ENCODE measurements at regions not wholly inside any gene's neighbourhood (a gene's known extent, or its start where the extent isn't known, plus 50 kb on each side); places are given as distances from the start of the nearest gene placed in this dataset.
"Not testable (repeated sequence)": the region's sequence is repeated elsewhere in the genome, so short reads cannot be mapped to it uniquely, and the experiment has no call there.

DNA sequence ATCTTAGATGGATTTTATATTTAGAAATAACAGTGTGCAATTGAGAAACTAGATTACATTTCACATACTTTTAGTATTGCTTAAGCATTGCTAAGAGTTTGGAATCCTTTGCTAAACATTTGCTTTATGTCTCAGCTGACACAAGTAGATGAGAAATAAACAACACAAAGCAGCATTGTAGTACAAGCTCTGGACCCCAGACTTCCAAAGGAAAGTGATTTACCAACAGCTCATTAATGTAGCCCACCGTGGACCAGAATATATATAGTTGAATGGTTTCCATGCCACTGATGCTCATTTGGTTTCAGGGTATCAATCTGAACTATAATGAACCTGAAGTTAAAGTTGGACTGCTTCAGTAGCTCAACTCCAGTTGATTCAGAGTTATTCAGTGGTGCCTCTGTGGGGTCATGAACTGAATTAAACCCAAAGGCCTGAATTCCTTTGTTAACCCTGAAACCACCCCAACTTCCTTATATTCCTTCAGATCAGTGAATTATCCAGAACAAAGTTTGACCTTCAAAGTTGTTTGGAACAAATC, 132.1 kb upstream of the NEIL3 start:
- H3K27ac Mint-ChIP-seq: no peak overlapping the region
- no peaks in the 10 kb centered on the region for H3K4me1 Mint-ChIP-seq
- no peak overlapping the region for H3K4me3 Mint-ChIP-seq
- ChIA-PET POLR2A (no interaction called here), CTCF (no interaction called here)
- no peaks in the 10 kb centered on the region for H3K9me3 Mint-ChIP-seq
- H3K36me3 Mint-ChIP-seq (ENCODE audit: low read depth): no peaks in the 10 kb centered on the region
- no peak for DNase-seq
- H3K27me3 Mint-ChIP-seq: no peaks in the 10 kb centered on the region

DNA sequence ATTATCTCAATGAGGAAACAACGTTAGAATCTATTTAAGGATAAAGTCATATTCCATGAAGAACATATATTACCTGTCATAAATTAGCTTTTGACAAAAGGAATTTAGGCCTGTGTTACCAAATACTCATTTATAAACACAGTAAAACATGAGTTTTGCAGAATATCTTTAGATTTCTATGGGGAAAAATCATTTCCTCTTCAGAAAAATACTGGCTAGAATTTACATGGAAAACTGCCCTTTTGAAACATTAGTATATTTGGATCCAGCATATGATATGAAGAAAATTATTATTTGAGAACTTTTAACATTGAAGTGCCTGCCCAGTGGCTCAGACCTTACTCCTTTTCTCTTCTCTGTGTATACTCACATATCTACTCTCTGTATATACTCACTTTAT, 131.4 kb upstream of the NEIL3 start:
- no peaks in the 10 kb centered on the region for H3K9me3 Mint-ChIP-seq
- DNase-seq: no peak
- CTCF ChIA-PET: no interaction called here
- POLR2A ChIA-PET: no interaction called here
- H3K27ac Mint-ChIP-seq: no peak overlapping the region
- no peaks in the 10 kb centered on the region for H3K4me1 Mint-ChIP-seq
- H3K4me3 Mint-ChIP-seq: no peak overlapping the region
- no peaks in the 10 kb centered on the region for H3K36me3 Mint-ChIP-seq (ENCODE audit: low read depth)
- no peaks in the 10 kb centered on the region for H3K27me3 Mint-ChIP-seq

DNA sequence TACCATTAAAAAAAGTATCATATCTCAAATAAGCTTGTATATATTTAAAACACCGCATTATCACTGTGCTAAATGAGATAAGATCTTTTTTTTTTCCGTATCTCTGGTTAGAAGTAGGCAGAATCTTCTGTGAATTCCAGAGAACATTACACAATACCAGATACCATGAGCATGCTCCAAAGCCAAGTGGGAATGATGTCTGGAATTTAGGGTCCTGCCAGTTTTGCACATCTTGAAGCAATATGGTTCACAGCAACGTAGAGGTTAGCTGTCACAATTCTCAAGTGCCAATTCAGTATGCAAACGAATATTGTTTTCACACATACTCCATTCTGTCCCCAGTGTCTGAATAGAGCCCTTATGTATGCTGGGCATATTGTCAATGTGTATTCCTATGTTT, 127.5 kb upstream of the NEIL3 start:
- H3K9me3 Mint-ChIP-seq: no peaks in the 10 kb centered on the region
- ChIA-PET CTCF (no interaction called here), POLR2A (interaction anchor here (1.2 kb wide), 1 partner anchor 9 kb away, joined by 3 read pairs; no protein-coding TSS in a partner anchor)
- H3K27ac Mint-ChIP-seq: no peak overlapping the region
- no peak overlapping the region for H3K4me3 Mint-ChIP-seq
- no peaks in the 10 kb centered on the region for H3K4me1 Mint-ChIP-seq
- no peaks in the 10 kb centered on the region for H3K27me3 Mint-ChIP-seq
- no peak for DNase-seq
- H3K36me3 Mint-ChIP-seq (ENCODE audit: low read depth): no peaks in the 10 kb centered on the region

DNA sequence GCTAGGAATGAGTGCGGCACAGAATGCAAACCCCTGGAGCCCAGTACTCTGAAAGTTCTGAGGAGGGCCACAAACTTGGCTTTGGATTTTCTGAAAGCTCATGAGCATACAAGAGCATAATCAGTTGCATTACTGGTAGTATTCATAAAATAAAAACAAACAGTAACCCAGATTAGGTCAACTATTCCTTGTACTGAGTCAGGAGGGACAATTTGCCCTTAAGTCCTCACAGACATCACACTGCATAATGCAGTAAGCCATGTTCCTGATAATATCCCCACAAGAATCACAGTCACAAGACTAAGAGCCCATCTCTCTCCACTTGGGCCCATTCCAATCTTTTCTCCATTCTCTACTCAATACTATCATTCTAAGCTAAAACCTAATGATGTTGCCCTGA, 126.9 kb upstream of the NEIL3 start:
- H3K27ac Mint-ChIP-seq: no peak overlapping the region
- ChIA-PET POLR2A (no interaction called here), CTCF (no interaction called here)
- DNase-seq: no peak
- no peak overlapping the region for H3K4me3 Mint-ChIP-seq
- no peaks in the 10 kb centered on the region for H3K9me3 Mint-ChIP-seq
- no peaks in the 10 kb centered on the region for H3K4me1 Mint-ChIP-seq
- H3K27me3 Mint-ChIP-seq: no peaks in the 10 kb centered on the region
- no peaks in the 10 kb centered on the region for H3K36me3 Mint-ChIP-seq (ENCODE audit: low read depth)

DNA sequence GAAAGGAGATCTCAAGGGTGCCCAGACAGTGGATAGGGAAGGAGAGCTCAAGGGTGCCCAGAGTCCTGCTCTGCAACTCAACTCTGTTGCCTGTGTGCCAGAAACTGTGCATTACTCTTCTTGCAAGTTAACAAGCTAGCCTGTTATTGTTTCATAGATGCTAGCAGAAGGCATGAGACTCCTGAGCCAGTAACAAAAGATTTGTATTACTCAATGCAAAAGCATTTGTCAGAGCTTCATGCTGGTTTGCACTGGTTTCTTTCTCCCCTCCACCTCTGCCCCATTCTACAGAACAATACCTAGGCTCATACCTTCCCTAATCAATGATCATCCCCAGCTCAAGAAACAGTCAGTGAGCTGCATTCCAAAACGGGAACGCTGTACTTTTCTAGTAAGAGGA, 124.5 kb upstream of the NEIL3 start:
- Mint-ChIP-seq H3K4me1 (no peaks in the 10 kb centered on the region), H3K9me3 (no peaks in the 10 kb centered on the region), H3K27me3 (no peaks in the 10 kb centered on the region), H3K36me3 (ENCODE audit: low read depth) (no peaks in the 10 kb centered on the region), H3K27ac (no peak overlapping the region), H3K4me3 (no peak overlapping the region)
- ChIA-PET POLR2A (no interaction called here), CTCF (no interaction called here)
- no peak for DNase-seq

DNA sequence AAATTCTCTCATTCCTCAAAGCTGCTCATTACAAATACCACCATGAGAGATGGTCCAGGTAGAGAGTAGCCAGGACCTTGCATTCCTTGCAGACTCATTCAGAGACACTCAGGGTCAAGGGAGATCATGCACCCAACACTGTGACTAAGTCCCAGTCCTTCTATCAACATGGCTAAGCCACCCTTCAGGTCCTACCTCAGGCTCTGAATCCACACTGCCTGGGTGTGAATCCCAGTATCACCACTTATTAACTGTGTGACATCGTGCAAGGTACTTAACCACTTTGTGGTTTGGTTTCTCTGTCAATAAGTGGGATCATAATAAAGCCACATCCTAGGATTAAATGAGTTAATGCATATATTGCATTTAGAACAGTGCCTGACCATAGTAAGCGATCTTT, 124.1 kb upstream of the NEIL3 start:
- CTCF ChIA-PET: no interaction called here
- POLR2A ChIA-PET: no interaction called here

DNA sequence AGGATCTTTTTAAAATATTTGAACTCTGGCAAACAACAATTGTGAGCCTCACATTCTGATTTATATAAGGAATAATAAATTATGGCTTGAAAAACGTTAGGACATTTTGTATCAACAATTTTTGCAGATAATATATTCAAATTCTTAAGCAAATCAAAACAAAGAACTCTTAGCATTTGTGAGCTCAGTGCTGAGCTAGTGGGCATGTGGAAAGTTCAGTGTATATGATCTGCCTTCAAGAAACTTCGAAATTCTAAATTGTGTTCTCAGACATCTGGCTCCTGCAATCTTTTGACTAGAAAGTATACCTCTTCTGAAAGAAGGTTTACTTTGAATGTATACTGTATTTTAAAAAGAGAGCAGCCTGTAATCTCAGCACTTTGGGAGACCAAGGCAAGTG, 122.3 kb upstream of the NEIL3 start:
- CTCF ChIA-PET: no interaction called here
- DNase-seq: no peak
- H3K4me3 Mint-ChIP-seq: no peak overlapping the region
- no peaks in the 10 kb centered on the region for H3K27me3 Mint-ChIP-seq
- no peaks in the 10 kb centered on the region for H3K36me3 Mint-ChIP-seq (ENCODE audit: low read depth)
- H3K27ac Mint-ChIP-seq: no peak overlapping the region
- no peaks in the 10 kb centered on the region for H3K9me3 Mint-ChIP-seq
- no peaks in the 10 kb centered on the region for H3K4me1 Mint-ChIP-seq
- POLR2A ChIA-PET: no interaction called here

More for the DNA sequence above, 124.1 kb upstream of the NEIL3 start:
- Mint-ChIP-seq H3K9me3 (no peaks in the 10 kb centered on the region), H3K27me3 (no peaks in the 10 kb centered on the region), H3K4me3 (no peak overlapping the region), H3K4me1 (no peaks in the 10 kb centered on the region), H3K36me3 (ENCODE audit: low read depth) (no peaks in the 10 kb centered on the region), H3K27ac (no peak overlapping the region)
- DNase-seq: no peak

DNA sequence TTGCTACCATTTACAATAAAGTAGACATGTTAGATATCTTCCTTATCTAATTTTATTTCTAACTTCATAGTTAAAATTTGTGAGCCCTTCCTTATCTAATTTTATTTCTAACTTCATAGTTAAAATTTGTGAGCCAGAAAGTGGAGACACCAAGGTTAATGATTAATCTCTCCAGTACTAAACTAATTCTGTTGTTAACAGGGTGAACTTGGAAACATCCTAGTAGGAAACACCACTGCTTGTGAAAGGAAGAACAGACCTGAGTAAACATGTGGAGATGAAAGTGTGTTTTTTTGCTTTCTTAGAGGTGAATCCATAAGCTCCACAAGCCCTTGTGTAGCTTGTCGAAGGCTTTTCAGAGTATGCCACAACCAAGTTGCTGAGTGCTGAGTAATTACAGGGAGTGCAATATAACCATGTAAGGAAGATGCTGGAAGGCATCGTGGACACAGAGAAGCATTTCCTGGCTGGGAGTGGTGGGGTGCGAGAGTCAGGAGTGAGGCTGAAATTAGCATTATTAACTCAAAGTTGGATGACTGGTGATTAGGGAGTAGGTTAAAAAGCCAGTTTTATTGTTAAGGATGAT, 118.6 kb upstream of the NEIL3 start:
- Mint-ChIP-seq H3K4me3 (no peak overlapping the region), H3K9me3 (no peaks in the 10 kb centered on the region), H3K27me3 (no peaks in the 10 kb centered on the region), H3K27ac (no peak overlapping the region), H3K36me3 (ENCODE audit: low read depth) (no peaks in the 10 kb centered on the region), H3K4me1 (no peaks in the 10 kb centered on the region)
- DNase-seq: no peak
- ChIA-PET CTCF (interaction anchor here (1.7 kb wide), 1 partner anchor 59 kb away, joined by 4 read pairs; no protein-coding TSS in a partner anchor), POLR2A (interaction anchor here (0.7 kb wide), 1 partner anchor 10 kb away, joined by 3 read pairs; no protein-coding TSS in a partner anchor)

DNA sequence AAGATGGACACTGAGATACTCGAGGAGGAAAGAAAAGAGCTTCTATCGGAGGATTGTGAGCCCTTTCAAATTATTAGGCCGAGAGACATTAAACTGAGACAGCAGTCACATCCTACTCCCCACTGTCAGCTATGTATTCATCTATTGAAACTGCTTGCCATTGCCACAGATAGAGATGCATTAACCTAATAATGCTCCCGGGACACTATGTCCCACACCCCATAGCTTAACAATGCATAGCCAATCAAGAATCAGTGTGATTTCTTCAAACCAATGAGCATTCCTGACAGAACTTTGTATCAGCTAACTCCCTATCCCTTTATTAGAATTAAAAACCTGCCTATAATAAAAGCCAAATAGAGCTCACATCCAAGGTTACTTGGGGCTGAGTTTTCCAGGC, 118.1 kb upstream of the NEIL3 start:
- no peaks in the 10 kb centered on the region for H3K27me3 Mint-ChIP-seq
- H3K4me3 Mint-ChIP-seq: no peak overlapping the region
- no peaks in the 10 kb centered on the region for H3K4me1 Mint-ChIP-seq
- POLR2A ChIA-PET: interaction anchor here (0.7 kb wide), 1 partner anchor 10 kb away, joined by 3 read pairs; no protein-coding TSS in a partner anchor
- H3K9me3 Mint-ChIP-seq: no peaks in the 10 kb centered on the region
- CTCF ChIA-PET: interaction anchor here (1.7 kb wide), 1 partner anchor 59 kb away, joined by 4 read pairs; no protein-coding TSS in a partner anchor
- no peak overlapping the region for H3K27ac Mint-ChIP-seq
- H3K36me3 Mint-ChIP-seq (ENCODE audit: low read depth): no peaks in the 10 kb centered on the region
- no peak for DNase-seq

DNA sequence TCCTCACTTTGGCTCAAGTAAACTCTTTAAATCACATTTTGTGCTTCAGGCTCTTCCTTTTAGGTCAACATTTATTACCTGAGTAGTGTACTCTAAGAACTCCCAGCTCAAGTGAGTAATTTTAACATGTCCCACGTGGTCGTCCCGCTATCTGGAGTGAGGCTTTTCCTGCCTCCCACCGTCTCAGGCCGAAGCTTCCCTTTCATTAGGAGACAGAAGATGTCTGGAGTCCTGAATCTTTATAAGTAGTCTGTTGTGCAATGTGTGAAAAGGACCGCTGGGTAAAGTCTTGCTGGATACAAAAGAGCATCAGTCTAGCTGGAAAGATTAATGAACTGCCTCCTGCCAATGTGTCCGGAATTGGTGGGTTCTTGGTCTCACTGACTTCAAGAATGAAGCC, 117.7 kb upstream of the NEIL3 start:
- CTCF ChIA-PET: interaction anchor here (1.7 kb wide), 1 partner anchor 58 kb away, joined by 4 read pairs; no protein-coding TSS in a partner anchor
- Mint-ChIP-seq H3K4me1 (no peaks in the 10 kb centered on the region), H3K27me3 (no peaks in the 10 kb centered on the region), H3K9me3 (no peaks in the 10 kb centered on the region), H3K36me3 (ENCODE audit: low read depth) (no peaks in the 10 kb centered on the region), H3K4me3 (no peak overlapping the region), H3K27ac (no peak overlapping the region)
- no peak for DNase-seq
- POLR2A ChIA-PET: no interaction called here

DNA sequence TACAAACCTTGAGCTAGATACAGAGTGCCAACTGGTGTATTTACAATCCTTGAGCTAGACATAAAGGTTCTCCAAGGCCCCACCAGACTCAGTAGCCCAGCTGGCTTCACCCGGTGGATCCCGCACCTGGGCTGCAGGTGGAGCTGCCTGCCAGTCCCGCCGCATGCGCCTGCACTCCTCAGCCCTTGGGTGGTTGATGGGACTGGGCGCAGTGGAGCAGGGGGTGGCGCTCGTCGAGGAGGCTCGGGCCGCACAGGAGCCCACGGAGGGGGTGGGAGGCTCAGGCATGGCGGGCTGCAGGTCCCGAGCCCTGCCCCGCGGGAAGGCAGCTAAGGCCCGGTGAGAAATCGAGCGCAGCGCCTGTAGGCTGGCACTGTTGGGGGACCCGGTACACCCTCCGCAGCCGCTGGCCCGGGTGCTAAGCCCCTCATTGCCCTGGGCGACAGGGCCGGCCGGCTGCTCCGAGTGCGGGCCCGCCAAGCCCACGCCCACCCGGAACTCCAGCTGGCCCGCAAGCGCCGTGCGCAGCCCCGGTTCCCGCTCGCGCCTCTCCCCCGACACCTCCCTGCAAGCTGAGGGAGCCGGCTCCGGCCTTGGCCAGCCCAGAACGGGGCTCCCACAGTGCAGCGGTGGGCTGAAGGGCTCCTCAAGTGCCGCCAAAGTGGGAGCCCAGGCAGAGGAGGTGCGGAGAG, 116.5 kb upstream of the NEIL3 start:
- H3K4me1 Mint-ChIP-seq; H3K27ac Mint-ChIP-seq; H3K4me3 Mint-ChIP-seq; POLR2A ChIA-PET; DNase-seq; H3K9me3 Mint-ChIP-seq; H3K27me3 Mint-ChIP-seq; CTCF ChIA-PET; H3K36me3 Mint-ChIP-seq (ENCODE audit: low read depth): not testable (repeated sequence)

DNA sequence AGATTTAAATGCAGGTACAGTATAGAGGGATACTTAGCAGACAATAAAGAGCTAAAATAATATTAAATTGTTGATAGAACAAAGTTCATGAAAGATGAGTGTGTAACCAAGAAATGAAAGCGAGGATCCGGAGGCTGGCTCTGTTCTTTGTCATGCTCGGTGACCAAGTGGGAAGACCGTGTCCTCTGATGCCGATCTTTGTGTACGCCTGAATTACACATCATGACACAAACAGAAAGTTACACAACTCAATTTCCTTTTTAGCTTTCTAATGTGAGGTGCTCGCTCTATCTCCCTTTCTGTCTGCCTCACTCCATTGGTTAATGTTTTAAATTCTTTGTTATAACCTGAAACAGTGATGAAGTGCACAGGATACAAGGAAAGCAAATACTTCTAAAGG, 114.8 kb upstream of the NEIL3 start:
- Mint-ChIP-seq H3K27me3 (peaks cover 2% of the 10 kb centered on the region), H3K27ac (no peak overlapping the region)

DNA sequence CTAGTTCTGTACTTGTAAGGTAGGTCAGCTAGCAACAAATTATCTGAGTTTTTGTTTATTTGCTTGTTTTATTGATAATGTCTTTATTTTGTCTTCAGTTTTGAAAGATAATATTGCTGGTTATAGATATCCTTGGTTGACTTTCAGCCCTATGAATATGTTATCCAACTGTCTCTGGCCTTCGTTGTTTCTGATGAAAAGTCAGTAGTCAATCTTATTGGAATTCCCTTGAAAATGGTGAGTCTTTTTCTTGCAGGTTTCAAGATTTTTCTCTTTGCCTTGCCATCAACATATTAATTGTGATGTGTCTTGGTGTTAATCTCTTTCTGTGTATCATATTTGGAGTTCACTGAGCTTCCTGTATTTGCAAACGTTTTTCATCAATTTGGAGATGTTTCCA, 113.1 kb upstream of the NEIL3 start:
- H3K9me3 Mint-ChIP-seq: no peaks in the 10 kb centered on the region
- no peaks in the 10 kb centered on the region for H3K4me1 Mint-ChIP-seq
- no peaks in the 10 kb centered on the region for H3K36me3 Mint-ChIP-seq (ENCODE audit: low read depth)
- ChIA-PET POLR2A (no interaction called here), CTCF (no interaction called here)
- no peak overlapping the region for H3K27ac Mint-ChIP-seq
- peaks cover 2% of the 10 kb centered on the region for H3K27me3 Mint-ChIP-seq
- H3K4me3 Mint-ChIP-seq: no peak overlapping the region
- DNase-seq: no peak

More for the DNA sequence above, 114.8 kb upstream of the NEIL3 start:
- no peaks in the 10 kb centered on the region for H3K36me3 Mint-ChIP-seq (ENCODE audit: low read depth)
- ChIA-PET POLR2A (no interaction called here), CTCF (no interaction called here)
- H3K9me3 Mint-ChIP-seq: no peaks in the 10 kb centered on the region
- no peak overlapping the region for H3K4me3 Mint-ChIP-seq
- no peak for DNase-seq
- no peaks in the 10 kb centered on the region for H3K4me1 Mint-ChIP-seq

DNA sequence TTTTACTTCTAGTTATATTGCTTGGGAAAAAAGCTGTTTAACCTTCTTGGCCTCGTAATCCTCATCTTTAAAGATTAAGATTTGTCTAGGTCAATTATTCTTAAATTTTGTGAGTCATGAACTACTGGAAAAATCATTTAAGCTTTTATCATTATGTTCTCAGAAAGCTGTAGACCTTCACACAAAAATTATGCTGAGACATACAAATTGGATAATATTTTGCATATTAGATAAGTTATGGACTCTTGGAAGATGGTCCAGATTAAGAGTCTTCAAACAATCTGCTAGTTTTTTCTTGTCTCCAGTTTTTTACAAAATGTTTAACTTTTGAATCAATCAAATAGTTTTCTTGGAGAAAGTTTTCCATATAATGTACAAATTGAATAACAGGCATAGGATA, 108.1 kb upstream of the NEIL3 start:
- H3K27ac Mint-ChIP-seq: no peak overlapping the region
- H3K4me3 Mint-ChIP-seq: no peak overlapping the region
- ChIA-PET CTCF (no interaction called here), POLR2A (no interaction called here)
- H3K9me3 Mint-ChIP-seq: no peaks in the 10 kb centered on the region
- peaks cover 2% of the 10 kb centered on the region for H3K27me3 Mint-ChIP-seq
- peaks cover 1% of the 10 kb centered on the region for H3K4me1 Mint-ChIP-seq
- no peak for DNase-seq
- H3K36me3 Mint-ChIP-seq (ENCODE audit: low read depth): no peaks in the 10 kb centered on the region
